H9 (cell line): ENCODE measurements at regions not wholly inside any gene's neighbourhood (a gene's known extent, or its start where the extent isn't known, plus 50 kb on each side); places are given as distances from the start of the nearest gene placed in this dataset.

Experiments used
- DNase-seq: peaks from one replicate; pipeline ENCODE4 v3.0.0-alpha.2; 2017
- H2AFZ ChIP-seq: one replicate; pipeline ENCODE4 v1.6.1; 2013; ENCODE audit warnings: mild to moderate bottlenecking, low read length, control low read depth, moderate library complexity
- H2AK5ac ChIP-seq: 2 replicates; pipeline ENCODE4 v1.6.1; 2013; ENCODE audit warnings: low read length, control low read depth, mixed read lengths; ENCODE audit not compliant: insufficient read length
- H2BK120ac ChIP-seq: one replicate; pipeline ENCODE4 v1.6.1; 2013; ENCODE audit warnings: low read depth, mild to moderate bottlenecking, low read length, control low read depth, inconsistent platforms; ENCODE audit not compliant: poor library complexity, severe bottlenecking
- H2BK12ac ChIP-seq: 2 replicates; pipeline ENCODE4 v1.6.1; 2013; ENCODE audit warnings: low read length, control low read depth, mixed read lengths, low read depth; ENCODE audit not compliant: insufficient read length
- H2BK15ac ChIP-seq: 2 replicates; pipeline ENCODE4 v1.6.1; 2013; ENCODE audit warnings: low read depth, low read length, control low read depth
- H2BK20ac ChIP-seq: one replicate; pipeline ENCODE4 v1.6.1; 2013; ENCODE audit warnings: low read depth, mild to moderate bottlenecking, low read length, control low read depth, inconsistent platforms; ENCODE audit not compliant: poor library complexity, severe bottlenecking
- H2BK5ac ChIP-seq: 2 replicates; pipeline ENCODE4 v1.6.1; 2013; ENCODE audit warnings: low read length, control low read depth, mixed read lengths; ENCODE audit not compliant: insufficient read length
- H3K14ac ChIP-seq: 2 replicates; pipeline ENCODE4 v1.6.1; 2013; ENCODE audit warnings: low read length, control low read depth; ENCODE audit not compliant: insufficient read depth
- H3K18ac ChIP-seq: 2 replicates; pipeline ENCODE4 v1.6.1; 2013; ENCODE audit warnings: low read depth, mild to moderate bottlenecking, mixed read lengths, low read length, control low read depth; ENCODE audit not compliant: insufficient read length
- H3K23ac ChIP-seq: 2 replicates; pipeline ENCODE4 v1.6.1; 2013; ENCODE audit warnings: low read length, control low read depth, mixed read lengths, low read depth; ENCODE audit not compliant: insufficient read length
- H3K23me2 ChIP-seq: 2 replicates; pipeline ENCODE4 v1.6.1; 2013; ENCODE audit warnings: low read depth, mild to moderate bottlenecking, mixed read lengths, low read length, control low read depth; ENCODE audit not compliant: insufficient read length, poor library complexity, severe bottlenecking
- H3K27ac ChIP-seq: 2 replicates; pipeline ENCODE4 v1.5.1; 2013; ENCODE audit warnings: low read length, control low read depth, mixed read lengths, low read depth; ENCODE audit not compliant: insufficient read length
- H3K27me3 ChIP-seq: 2 replicates; pipeline ENCODE4 v1.6.1; 2013; ENCODE audit warnings: low read length, control low read depth, inconsistent platforms; ENCODE audit not compliant: insufficient read depth
- H3K4ac ChIP-seq: 2 replicates; pipeline ENCODE4 v1.6.1; 2013; ENCODE audit warnings: low read depth, mild to moderate bottlenecking, control low read depth, inconsistent platforms, low read length, moderate library complexity
- H3K4me1 ChIP-seq: 2 replicates; pipeline ENCODE4 v1.6.1; 2013; ENCODE audit warnings: low read length, control low read depth, inconsistent platforms; ENCODE audit not compliant: insufficient read depth
- H3K4me2 ChIP-seq: 2 replicates; pipeline ENCODE4 v1.6.1; 2013; ENCODE audit warnings: low read length, control low read depth, mixed read lengths; ENCODE audit not compliant: insufficient read length, insufficient read depth
- H3K56ac ChIP-seq: 2 replicates; pipeline ENCODE4 v1.6.1; 2013; ENCODE audit warnings: low read depth, mild to moderate bottlenecking, mixed read lengths, low read length, control low read depth; ENCODE audit not compliant: insufficient read length
- H3K79me1 ChIP-seq: 2 replicates; pipeline ENCODE4 v1.6.1; 2013; ENCODE audit warnings: low read depth, mild to moderate bottlenecking, moderate library complexity, low read length, control low read depth, inconsistent platforms; ENCODE audit not compliant: insufficient read depth, poor library complexity, severe bottlenecking
- H3K79me2 ChIP-seq: 2 replicates; pipeline ENCODE4 v1.6.1; 2013; ENCODE audit warnings: low read length, control low read depth, inconsistent platforms; ENCODE audit not compliant: insufficient read depth
- H3K9ac ChIP-seq: 2 replicates; pipeline ENCODE4 v1.6.1; 2013; ENCODE audit warnings: low read length, control low read depth, mixed read lengths; ENCODE audit not compliant: insufficient read length; ENCODE audit errors: extremely low read depth
- H3K9me3 ChIP-seq: one replicate; pipeline ENCODE4 v1.6.1; 2013; ENCODE audit warnings: low read depth, low read length, inconsistent platforms; ENCODE audit not compliant: control insufficient read depth
- H3T11ph ChIP-seq: one replicate; pipeline ENCODE4 v1.6.1; 2013; ENCODE audit warnings: mild to moderate bottlenecking, low read length, control low read depth, inconsistent platforms
- H4K20me1 ChIP-seq: one replicate; pipeline ENCODE4 v1.6.1; 2013; ENCODE audit not compliant: control insufficient read depth, insufficient read length, insufficient read depth
- H4K5ac ChIP-seq: 2 replicates; pipeline ENCODE4 v1.6.1; 2013; ENCODE audit warnings: low read depth, mild to moderate bottlenecking, mixed read lengths, low read length, control low read depth; ENCODE audit not compliant: insufficient read length
- H4K8ac ChIP-seq: replicated peaks from 2 replicates; pipeline ENCODE4 v1.6.1; 2013; ENCODE audit warnings: low read length, control low read depth, mixed read lengths, low read depth; ENCODE audit not compliant: insufficient read length
- H4K91ac ChIP-seq: 2 replicates; pipeline ENCODE4 v1.6.1; 2013; ENCODE audit warnings: low read depth, mild to moderate bottlenecking, moderate library complexity, mixed read lengths, low read length, control low read depth; ENCODE audit not compliant: insufficient read length
- H3K27ac Mint-ChIP-seq, 3 experiments: 2 replicates in 2 of 3; 3 replicates in 1 of 3; pipeline ENCODE4 v1.8.0; 2020 to 2021; ENCODE audit warnings: mixed read lengths in 3 of 3, mild to moderate bottlenecking in 1 of 3, moderate library complexity in 1 of 3
- H3K27me3 Mint-ChIP-seq: 2 replicates; pipeline ENCODE4 v1.8.0; 2021; ENCODE audit warnings: low read depth, mild to moderate bottlenecking, moderate library complexity, mixed read lengths
- H3K36me3 Mint-ChIP-seq, 3 experiments: 2 replicates in 2 of 3; 3 replicates in 1 of 3; pipeline ENCODE4 v1.8.0; 2020 to 2021; ENCODE audit warnings: low read depth in 3 of 3, mixed read lengths in 3 of 3; ENCODE audit not compliant: insufficient read depth in 1 of 3
- H3K4me1 Mint-ChIP-seq, 2 experiments: 2 replicates each; pipeline ENCODE4 v1.8.0; 2020; ENCODE audit warnings: mixed read lengths in 2 of 2
- H3K4me3 Mint-ChIP-seq, 2 experiments: 2 replicates in 1 of 2; 3 replicates in 1 of 2; pipeline ENCODE4 v1.8.0; 2020 to 2021; ENCODE audit warnings: mild to moderate bottlenecking in 2 of 2, mixed read lengths in 2 of 2, moderate library complexity in 1 of 2
- H3K9me3 Mint-ChIP-seq, 2 experiments: 2 replicates in 1 of 2; 3 replicates in 1 of 2; pipeline ENCODE4 v1.8.0; 2020; ENCODE audit warnings: mild to moderate bottlenecking in 2 of 2, mixed read lengths in 2 of 2, moderate library complexity in 1 of 2
- CTCF ChIP-seq: fragments of 200-600 bp; sonication (generic); conservative IDR thresholded peaks from 3 replicates; pipeline ENCODE4 v1.8.0; 2021; ENCODE audit warnings: antibody characterized with exemption, mild to moderate bottlenecking
- WGBS: extraction: QIAGEN DNeasy Blood & Tissue Kit; methylation state at CpG from one replicate; pipeline ENCODE4 v1.1.7; 2013; ENCODE audit warnings: missing lambda C conversion rate, low lambda C conversion rate, mixed read lengths; ENCODE audit not compliant: insufficient read length; ENCODE audit errors: extremely low coverage; 5-methylcytosine and 5-hydroxymethylcytosine counted together

GRCh38 chr16:86834451-86835035 lies 256.2 kb downstream of the FOXL1 start:
- no peak overlapping the region for H3K18ac ChIP-seq
- H2AK5ac ChIP-seq, result no peak overlapping the region
- H2BK20ac ChIP-seq, result no peak overlapping the region
- H3K9ac ChIP-seq, result no peak overlapping the region
- H3K23me2 ChIP-seq, result no peaks in the 10 kb centered on the region
- no peak overlapping the region for H2BK120ac ChIP-seq
- H4K8ac ChIP-seq, result no peak overlapping the region
- Mint-ChIP-seq H3K9me3 (peaks cover 6% of the 10 kb centered on the region in 2 experiments; a peak in 3 of 5 replicates), H3K36me3 (peaks cover 0 to 4% (median 2%) of the 10 kb centered on the region in 3 experiments; a peak in 1 of 7 replicates), H3K4me3 (no peak overlapping the region), H3K27ac (peak overlapping the region in 1 of 3 experiments; percentile 66; a peak in 2 of 7 replicates), H3K4me1 (peaks cover 5 to 7% of the 10 kb centered on the region in 2 experiments), H3K27me3 (peaks cover 21% of the 10 kb centered on the region)
- no peak overlapping the region for H2BK5ac ChIP-seq
- no peak overlapping the region for H3K14ac ChIP-seq
- H3K27ac ChIP-seq, result no peak overlapping the region
- no peaks in the 10 kb centered on the region for H3K27me3 ChIP-seq
- WGBS, result no CpG with 5 or more reads among the region's 22 CpGs
- no peak overlapping the region for H4K5ac ChIP-seq
- no peak overlapping the region for H2AFZ ChIP-seq
- DNase-seq, result peak; percentile 82
- peak; percentile 65 for TF ChIP-seq CTCF
- no peaks in the 10 kb centered on the region for H3K79me1 ChIP-seq
- no peak overlapping the region for H3T11ph ChIP-seq
- H3K79me2 ChIP-seq, result no peaks in the 10 kb centered on the region
- no peaks in the 10 kb centered on the region for H3K9me3 ChIP-seq
- H4K91ac ChIP-seq, result no peak overlapping the region
- no peak overlapping the region for H3K4ac ChIP-seq
- H3K23ac ChIP-seq, result no peak overlapping the region
- H3K4me2 ChIP-seq, result no peak overlapping the region
- no peaks in the 10 kb centered on the region for H3K4me1 ChIP-seq
- H2BK15ac ChIP-seq, result no peak overlapping the region
- no peak overlapping the region for H3K56ac ChIP-seq
- peaks cover 3% of the 10 kb centered on the region for H4K20me1 ChIP-seq
- no peak overlapping the region for H2BK12ac ChIP-seq
